MM.1S (cell line): ENCODE measurements at regions not wholly inside any gene's neighbourhood (a gene's known extent, or its start where the extent isn't known, plus 50 kb on each side); places are given as distances from the start of the nearest gene placed in this dataset.

Experiments
- DNase-seq: peaks from one replicate; pipeline ENCODE4 v3.0.0-alpha.2; 2015
- H2AFZ ChIP-seq: fragments of 300-600 bp; sonication (generic); 2 replicates; pipeline ENCODE4 v1.6.0; 2016; ENCODE audit warnings: antibody characterized with exemption, low read length
- H3F3A ChIP-seq: fragments of 300-600 bp; sonication (generic); 2 replicates; pipeline ENCODE4 v1.6.1; 2016; ENCODE audit warnings: mild to moderate bottlenecking, antibody characterized with exemption, low read length, moderate library complexity, mixed read lengths; ENCODE audit not compliant: insufficient read depth
- H3K27ac ChIP-seq: fragments of 300-600 bp; sonication (generic); 2 replicates; pipeline ENCODE4 v1.5.1; 2016; ENCODE audit warnings: mild to moderate bottlenecking, low read length
- H3K27me3 ChIP-seq: fragments of 300-600 bp; sonication (generic); replicated peaks from 2 replicates; pipeline ENCODE4 v1.6.0; 2016; ENCODE audit warnings: low read length; ENCODE audit not compliant: insufficient read depth
- H3K36me3 ChIP-seq: fragments of 300-600 bp; sonication (generic); replicated peaks from 2 replicates; pipeline ENCODE4 v1.6.1; 2016; ENCODE audit warnings: mild to moderate bottlenecking, low read length, mixed read lengths; ENCODE audit not compliant: insufficient read depth
- H3K4me1 ChIP-seq: fragments of 300-600 bp; sonication (generic); 2 replicates; pipeline ENCODE4 v1.6.1; 2016; ENCODE audit warnings: low read length, mixed read lengths
- H3K4me2 ChIP-seq: fragments of 300-600 bp; sonication (generic); 2 replicates; pipeline ENCODE4 v1.6.0; 2016; ENCODE audit warnings: low read depth, low read length
- H3K4me3 ChIP-seq: fragments of 300-600 bp; sonication (generic); 2 replicates; pipeline ENCODE4 v1.5.1; 2016; ENCODE audit warnings: low read length, mixed read lengths
- H3K79me2 ChIP-seq: fragments of 300-600 bp; sonication (generic); 2 replicates; pipeline ENCODE4 v1.6.1; 2016; ENCODE audit warnings: mixed run types, low read length, mixed read lengths
- H3K9ac ChIP-seq: fragments of 300-600 bp; sonication (generic); 2 replicates; pipeline ENCODE4 v1.6.1; 2016; ENCODE audit warnings: low read length, mixed read lengths
- H3K9me2 ChIP-seq: fragments of 300-600 bp; sonication (generic); replicated peaks from 2 replicates; pipeline ENCODE4 v1.6.1; 2016; ENCODE audit warnings: mild to moderate bottlenecking, low read length, mixed read lengths; ENCODE audit not compliant: insufficient read depth
- H3K9me3 ChIP-seq: fragments of 300-600 bp; sonication (generic); replicated peaks from 2 replicates; pipeline ENCODE4 v1.6.1; 2016; ENCODE audit warnings: mild to moderate bottlenecking, low read length, mixed read lengths; ENCODE audit not compliant: insufficient read depth
- H4K20me1 ChIP-seq: fragments of 300-600 bp; sonication (generic); 2 replicates; pipeline ENCODE4 v1.6.1; 2016; ENCODE audit warnings: mild to moderate bottlenecking, low read length, moderate library complexity, mixed read lengths; ENCODE audit not compliant: insufficient read depth
- CTCF ChIP-seq: fragments of 300-600 bp; sonication (generic); IDR thresholded peaks from 2 replicates; pipeline ENCODE4 v1.5.1; 2016; ENCODE audit warnings: antibody characterized with exemption, low read length, mixed read lengths
- EZH2 ChIP-seq: fragments of 300-600 bp; sonication (generic); optimal IDR thresholded peaks from 2 replicates; pipeline ENCODE3; 2017; ENCODE audit warnings: low read depth, mild to moderate bottlenecking, antibody characterized with exemption, low read length, mixed read lengths
- EZH2phosphoT487 ChIP-seq: fragments of 300-600 bp; sonication (generic); IDR thresholded peaks from 2 replicates; pipeline ENCODE4 v1.6.1; 2018; ENCODE audit warnings: antibody characterized with exemption, low read length

GRCh38 chr1:56227886-56228285 is 351.5 kb downstream of the PLPP3 start:
- Histone ChIP-seq H3F3A (no peaks in the 10 kb centered on the region), H3K27ac (no peak overlapping the region), H3K9me3 (no peaks in the 10 kb centered on the region), H3K9ac (no peak overlapping the region), H3K4me1 (no peaks in the 10 kb centered on the region), H3K36me3 (no peaks in the 10 kb centered on the region), H3K4me2 (no peak overlapping the region), H4K20me1 (no peaks in the 10 kb centered on the region), H3K79me2 (no peaks in the 10 kb centered on the region), H2AFZ (no peak overlapping the region), H3K4me3 (no peak overlapping the region), H3K27me3 (no peaks in the 10 kb centered on the region), H3K9me2 (no peaks in the 10 kb centered on the region)
- no peak for DNase-seq
- no peak for TF ChIP-seq EZH2phosphoT487
- TF ChIP-seq EZH2 = no peak
- no peak for TF ChIP-seq CTCF

DNA sequence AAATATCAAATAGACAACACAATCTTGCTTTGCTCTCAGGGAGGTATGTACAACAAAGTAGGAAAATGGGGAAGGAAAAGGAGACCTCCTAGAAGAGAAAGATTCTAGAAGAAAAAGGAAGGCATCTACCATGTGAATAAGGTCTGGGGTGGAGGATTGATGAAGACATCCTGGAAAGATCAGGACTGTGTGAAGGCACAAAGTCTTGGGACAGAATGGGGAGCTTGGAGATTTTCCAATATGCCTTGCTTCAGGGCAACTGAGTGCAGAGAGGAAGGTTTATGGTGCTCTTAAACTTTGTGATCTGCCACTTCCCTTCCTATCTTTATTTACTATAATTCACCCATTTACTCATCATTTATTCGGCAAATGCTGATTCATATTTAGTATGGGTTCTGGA is 352.0 kb downstream of the PLPP3 start:
- H3K4me1 ChIP-seq = no peaks in the 10 kb centered on the region
- no peaks in the 10 kb centered on the region for H3K27me3 ChIP-seq
- H3K9me2 ChIP-seq = no peaks in the 10 kb centered on the region
- H3F3A ChIP-seq = no peaks in the 10 kb centered on the region
- H3K9ac ChIP-seq = no peak overlapping the region
- H3K79me2 ChIP-seq = no peaks in the 10 kb centered on the region
- TF ChIP-seq EZH2 (no peak), CTCF (no peak), EZH2phosphoT487 (no peak)
- no peaks in the 10 kb centered on the region for H3K9me3 ChIP-seq
- H3K4me2 ChIP-seq = no peak overlapping the region
- no peak overlapping the region for H3K27ac ChIP-seq
- H3K4me3 ChIP-seq = no peak overlapping the region
- no peaks in the 10 kb centered on the region for H4K20me1 ChIP-seq
- DNase-seq = no peak
- H3K36me3 ChIP-seq = no peaks in the 10 kb centered on the region
- H2AFZ ChIP-seq = no peak overlapping the region

- TF ChIP-seq EZH2phosphoT487 (no peak), CTCF (no peak), EZH2 (no peak)
- no peak overlapping the region for H3K4me2 ChIP-seq
- H3K9me2 ChIP-seq = no peaks in the 10 kb centered on the region
- no peaks in the 10 kb centered on the region for H3K36me3 ChIP-seq
- no peak overlapping the region for H3K9ac ChIP-seq
- H3K27ac ChIP-seq = no peak overlapping the region
- no peaks in the 10 kb centered on the region for H3K27me3 ChIP-seq
- no peak overlapping the region for H2AFZ ChIP-seq
- H3K9me3 ChIP-seq = no peaks in the 10 kb centered on the region
- no peaks in the 10 kb centered on the region for H3F3A ChIP-seq
- DNase-seq = no peak
- H3K79me2 ChIP-seq = no peaks in the 10 kb centered on the region
- no peak overlapping the region for H3K4me3 ChIP-seq
- H3K4me1 ChIP-seq = no peaks in the 10 kb centered on the region
- no peaks in the 10 kb centered on the region for H4K20me1 ChIP-seq
Observed at GRCh38 chr1:56225964-56226815, 353.2 kb downstream of the PLPP3 start.
